HG03439 (cell line): ENCODE measurements at regions not wholly inside any gene's neighbourhood (a gene's known extent, or its start where the extent isn't known, plus 50 kb on each side); places are given as distances from the start of the nearest gene placed in this dataset.
"Not testable (repeated sequence)": the region's sequence is repeated elsewhere in the genome, so short reads cannot be mapped to it uniquely, and the experiment has no call there.

Source experiments
- ATAC-seq: cut with Tn5 transposase; IDR thresholded peaks from one replicate; pipeline ENCODE4 v1.9.1; 2021; ENCODE audit warnings: mild to moderate bottlenecking, moderate library complexity; ENCODE audit not compliant: unreplicated experiment

DNA sequence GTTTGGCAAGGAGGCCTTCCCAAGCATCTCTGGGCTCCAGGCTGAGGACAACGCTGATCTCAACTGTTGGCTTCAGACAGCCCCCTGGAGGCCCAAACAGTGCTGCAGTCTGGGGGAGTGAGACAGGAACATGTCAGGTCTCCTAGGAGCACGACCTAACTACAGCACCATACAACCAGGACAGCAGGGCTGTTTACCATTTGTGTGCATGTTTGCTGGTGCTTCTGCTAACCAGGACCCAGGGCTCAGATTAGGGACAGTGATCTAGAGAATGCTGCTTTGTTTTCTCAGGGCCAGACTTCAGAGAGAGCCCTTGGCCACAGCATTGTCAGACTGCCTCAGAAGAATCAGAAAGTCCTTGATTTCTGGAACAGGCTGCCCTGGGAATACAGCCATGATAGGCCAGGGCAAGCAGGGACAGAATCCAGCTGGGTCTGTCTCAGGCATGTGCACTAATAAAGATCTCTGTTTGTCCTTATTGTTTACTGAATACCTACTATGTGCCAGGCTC, 126.5 kb downstream of the VPREB1 start:
- no peak for ATAC-seq

- ATAC-seq = no peak
These were observed 127.5 kb downstream of the VPREB1 start for GRCh38 chr22:22372086-22372485.

DNA sequence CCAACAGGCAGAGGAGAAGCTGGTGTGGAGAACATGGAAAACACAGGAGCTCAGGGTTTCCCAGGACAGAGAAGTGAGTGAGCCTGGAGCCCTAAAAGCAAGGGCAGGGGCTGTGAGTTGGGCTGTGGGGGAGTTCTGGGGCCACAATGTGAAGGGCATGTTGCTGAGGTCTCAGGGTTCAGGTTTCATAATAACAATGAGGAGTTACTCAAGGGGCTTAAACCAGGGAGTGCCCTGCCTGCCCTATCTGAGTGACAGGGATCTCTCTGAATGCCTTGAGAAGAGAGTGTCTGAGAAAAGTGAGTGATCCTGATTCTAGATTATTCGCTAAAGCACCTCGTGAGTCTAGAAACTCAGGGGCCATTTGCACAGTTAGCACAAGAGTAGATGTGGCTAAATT, 129.6 kb downstream of the VPREB1 start:
- no peak for ATAC-seq

DNA sequence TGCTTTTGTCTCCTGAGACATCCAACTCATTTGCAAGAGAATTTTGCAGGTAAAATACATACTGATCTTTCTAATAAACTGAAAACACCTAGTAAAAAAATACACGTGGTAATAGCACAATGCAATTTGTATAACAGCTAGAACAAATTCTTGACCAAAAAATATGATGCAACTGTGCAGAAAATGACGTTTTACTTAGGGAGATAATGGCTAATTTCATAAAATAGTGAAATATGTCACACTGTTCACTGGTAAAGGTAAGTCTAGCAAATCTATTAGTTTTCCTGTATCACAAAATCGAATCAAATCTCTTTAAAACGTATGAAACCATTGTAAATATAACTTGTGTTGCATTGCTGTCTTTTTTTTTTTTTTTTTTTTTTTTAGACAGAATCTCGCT, 130.0 kb downstream of the VPREB1 start:
- ATAC-seq = no peak

GRCh38 chr22:22375576-22376351, 131.2 kb downstream of the VPREB1 start:
- no peak for ATAC-seq

GRCh38 chr22:22376352-22376706, 131.7 kb downstream of the VPREB1 start:
- ATAC-seq = no peak

- not testable (repeated sequence) for ATAC-seq
These were observed 131.7 kb downstream of the ZNF280B start for GRCh38 chr22:22376884-22377283.

DNA sequence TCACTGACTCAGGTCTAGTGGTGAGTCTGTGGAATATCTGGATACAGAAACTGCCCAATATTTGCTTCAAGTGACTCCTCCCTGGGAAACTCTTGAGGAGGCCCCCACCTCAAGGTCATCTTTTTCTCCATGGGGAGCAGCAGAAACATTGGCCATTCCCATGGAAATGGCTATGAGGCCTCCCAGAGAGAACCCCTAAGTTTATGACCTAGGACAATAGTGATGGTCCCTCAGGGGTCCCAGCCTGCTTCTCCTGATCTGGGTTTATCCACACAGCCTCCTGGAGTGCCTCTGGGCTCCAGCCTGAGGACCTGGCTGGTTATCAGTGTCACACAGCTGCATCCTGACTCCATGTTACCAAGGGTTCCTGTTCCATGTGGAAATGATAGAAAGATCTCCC, 131.2 kb downstream of the ZNF280B start:
- no peak for ATAC-seq

GRCh38 chr22:22378446-22379415, 129.8 kb downstream of the ZNF280B start:
- ATAC-seq = no peak

DNA sequence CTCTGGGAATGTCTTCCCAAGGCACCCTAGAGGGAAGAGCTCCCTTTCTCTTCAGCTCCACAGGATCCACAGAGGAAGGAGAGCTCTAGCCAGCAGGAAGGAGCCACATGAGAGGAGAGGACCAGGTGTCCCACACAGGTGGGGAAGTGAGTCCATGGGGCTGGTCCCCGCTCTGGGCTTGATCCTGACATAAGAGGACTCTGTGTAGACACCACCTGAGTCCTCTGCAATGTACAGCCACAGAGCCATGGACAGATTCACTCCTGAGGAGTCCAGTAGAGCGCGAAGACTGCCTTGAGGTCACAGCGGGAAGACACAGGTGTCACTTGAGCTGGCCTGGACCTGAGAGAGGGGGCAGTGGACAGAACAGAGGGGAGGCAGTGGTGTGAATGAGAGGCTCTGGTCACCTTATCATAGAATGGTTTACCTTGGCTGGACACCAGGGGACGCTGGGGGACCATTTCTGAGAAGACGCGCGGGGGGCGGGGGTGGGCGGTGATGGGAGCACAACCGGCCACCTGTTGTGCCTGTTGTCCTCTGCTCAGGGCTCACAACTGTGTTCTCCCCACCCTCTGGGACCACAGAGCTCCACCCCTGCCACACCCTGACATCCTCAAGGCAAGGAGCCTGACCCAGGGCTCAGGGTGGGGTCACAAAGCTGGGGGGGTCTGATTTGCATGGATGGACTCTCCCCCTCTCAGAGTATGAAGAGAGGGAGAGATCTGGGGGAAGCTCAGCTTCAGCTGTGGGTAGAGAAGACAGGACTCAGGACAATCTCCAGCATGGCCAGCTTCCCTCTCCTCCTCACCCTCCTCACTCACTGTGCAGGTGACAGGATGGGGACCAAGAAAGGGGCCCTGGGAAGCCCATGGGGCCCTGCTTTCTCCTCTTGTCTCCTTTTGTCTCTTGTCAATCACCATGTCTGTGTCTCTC, 128.2 kb downstream of the ZNF280B start:
- no peak for ATAC-seq

DNA sequence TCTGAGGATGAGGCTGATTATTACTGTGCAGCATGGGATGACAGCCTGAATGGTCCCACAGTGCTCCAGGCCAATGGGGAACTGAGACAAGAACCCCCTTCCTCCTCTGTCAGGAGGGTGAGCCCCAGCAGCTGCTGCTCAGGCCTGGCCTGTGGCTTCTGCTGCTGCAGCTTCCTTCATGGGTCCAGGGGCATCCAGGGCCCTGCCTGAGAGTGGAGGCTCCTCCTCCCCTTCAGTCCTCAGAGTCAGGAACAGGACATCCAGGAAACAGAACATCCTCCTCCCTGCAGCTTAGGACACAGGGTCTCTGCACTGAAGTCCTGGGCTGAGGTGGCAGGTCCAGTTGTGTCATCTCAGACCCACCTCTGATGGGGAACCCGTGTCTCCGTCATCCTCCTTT, 127.2 kb downstream of the ZNF280B start:
- ATAC-seq = not testable (repeated sequence)

DNA sequence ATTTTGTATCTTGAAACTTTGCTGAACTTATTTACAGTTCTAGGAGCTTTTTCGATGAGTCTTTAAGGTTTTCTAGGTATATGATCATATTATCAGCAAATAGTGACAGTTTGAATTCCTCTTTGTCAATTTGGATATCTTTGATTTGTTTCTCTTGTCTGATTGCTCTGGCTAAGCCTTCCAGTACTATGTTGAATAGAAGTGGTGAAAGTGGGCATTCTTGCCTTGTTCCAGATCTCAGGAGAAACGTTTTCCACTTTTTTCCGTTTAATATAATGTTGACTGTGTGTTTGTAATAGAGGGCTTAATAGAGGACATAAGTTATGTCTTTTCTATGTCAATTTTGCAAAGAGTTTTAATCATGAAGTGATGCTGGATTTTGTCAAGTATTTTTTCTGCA, 124.3 kb downstream of the ZNF280B start:
- ATAC-seq = no peak

DNA sequence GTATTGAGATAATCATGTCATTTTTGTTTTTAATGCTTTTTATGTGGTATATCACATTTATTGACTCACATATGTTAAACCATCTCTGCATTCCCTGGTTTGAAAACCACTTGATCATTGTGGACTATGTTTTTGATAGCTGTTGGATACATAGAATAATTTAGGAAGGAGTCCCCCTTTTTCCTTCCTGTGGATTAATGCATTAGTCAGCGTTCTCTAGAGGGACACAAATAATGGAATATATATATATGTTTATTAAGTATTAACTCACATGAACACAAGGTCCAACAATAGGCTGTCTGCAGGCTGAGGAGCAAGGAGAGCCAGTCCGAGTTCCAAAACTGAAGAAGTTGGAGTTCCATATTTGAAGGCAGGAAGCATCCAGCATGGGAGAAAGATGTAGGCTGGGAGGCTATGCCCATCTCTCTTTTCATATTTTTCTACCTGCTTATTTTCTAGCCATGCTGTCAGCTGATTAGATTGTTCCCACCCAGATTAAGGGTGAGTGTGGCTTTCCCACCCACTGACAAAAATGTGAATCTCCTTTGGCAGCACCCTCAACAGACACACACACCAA, 123.8 kb downstream of the ZNF280B start:
- ATAC-seq = no peak

- ATAC-seq = no peak
These were observed 121.7 kb downstream of the ZNF280B start for GRCh38 chr22:22386602-22387385.

- no peak for ATAC-seq
These were observed 121.2 kb downstream of the ZNF280B start for GRCh38 chr22:22387386-22387736.

- ATAC-seq = no peak
These were observed 120.5 kb downstream of the ZNF280B start for GRCh38 chr22:22388090-22388489.

- ATAC-seq = no peak
These were observed 120.0 kb downstream of the ZNF280B start for GRCh38 chr22:22388494-22388893.

- ATAC-seq = no peak
These were observed 119.1 kb downstream of the ZNF280B start for GRCh38 chr22:22389467-22389866.

GRCh38 chr22:22390989-22391388, 117.6 kb downstream of the ZNF280B start:
- no peak for ATAC-seq

- ATAC-seq = no peak
These were observed 117.0 kb downstream of the ZNF280B start for GRCh38 chr22:22391543-22391942.
